Liver (tissue), 8 donors: ENCODE measurements at regions not wholly inside any gene's neighbourhood (a gene's known extent, or its start where the extent isn't known, plus 50 kb on each side); places are given as distances from the start of the nearest gene placed in this dataset.

ENCODE experiments used
- DNase-seq: peaks from one replicate; pipeline ENCODE4 v3.0.0-alpha.2; 2017; ENCODE audit warnings: low spot score
- H3K27ac ChIP-seq, 2 donors: one replicate each; pipeline ENCODE4 v1.7.0; 2013; ENCODE audit warnings: inconsistent platforms in 2 of 2, low read length in 2 of 2, control low read depth in 1 of 2, low read depth in 1 of 2, mild to moderate bottlenecking in 1 of 2
- H3K27me3 ChIP-seq, 4 donors: one replicate each; pipeline versions ENCODE4 v1.6.1 to v1.7.0; 2013; ENCODE audit warnings: low read length in 3 of 4, inconsistent platforms in 1 of 4, mild to moderate bottlenecking in 1 of 4, moderate library complexity in 1 of 4; ENCODE audit not compliant: control insufficient read depth in 4 of 4, insufficient read depth in 4 of 4
- H3K36me3 ChIP-seq, 4 donors: one replicate each; pipeline versions ENCODE4 v1.6.1 to v1.7.0; 2013; ENCODE audit warnings: low read length in 3 of 4, mild to moderate bottlenecking in 3 of 4, low read depth in 1 of 4, moderate library complexity in 1 of 4; ENCODE audit not compliant: control insufficient read depth in 4 of 4, insufficient read depth in 3 of 4
- H3K4me1 ChIP-seq, 4 donors: one replicate each; pipeline versions ENCODE4 v1.6.1 to v1.7.0; 2013; ENCODE audit warnings: low read length in 3 of 4, mild to moderate bottlenecking in 3 of 4, moderate library complexity in 1 of 4; ENCODE audit not compliant: control insufficient read depth in 4 of 4, insufficient read depth in 4 of 4
- H3K4me3 ChIP-seq, 3 donors: one replicate each; pipeline versions ENCODE4 v1.6.1 to v1.7.0; 2013; ENCODE audit warnings: low read length in 3 of 3, control low read depth in 1 of 3, low read depth in 1 of 3, mild to moderate bottlenecking in 1 of 3
- H3K9ac ChIP-seq, 2 donors: one replicate each; pipeline ENCODE4 v1.7.0; 2013; ENCODE audit warnings: low read length in 2 of 2, mild to moderate bottlenecking in 2 of 2, moderate library complexity in 2 of 2, control low read depth in 1 of 2, low read depth in 1 of 2
- H3K9me3 ChIP-seq, 4 donors: one replicate each; pipeline versions ENCODE4 v1.6.1 to v1.7.0; 2013; ENCODE audit warnings: low read length in 3 of 4; ENCODE audit not compliant: control insufficient read depth in 4 of 4
- EGR1 ChIP-seq, 2 donors: IDR thresholded peaks; 2 replicates each; pipeline ENCODE4 v1.6.1; 2016 to 2018; ENCODE audit warnings: antibody characterized with exemption in 2 of 2, low read depth in 2 of 2
- GABPA ChIP-seq, 2 donors: IDR thresholded peaks in 1 of 2; conservative IDR thresholded peaks in 1 of 2; 2 replicates each; pipeline ENCODE4 v1.6.1; 2016; ENCODE audit warnings: antibody characterized with exemption in 2 of 2, mild to moderate bottlenecking in 1 of 2, moderate library complexity in 1 of 2
- HNF4A ChIP-seq, 2 donors: conservative IDR thresholded peaks; 2 replicates each; pipeline ENCODE4 v1.6.1; 2016; ENCODE audit warnings: antibody characterized with exemption in 2 of 2, mild to moderate bottlenecking in 2 of 2
- HNF4G ChIP-seq: IDR thresholded peaks from 2 replicates; pipeline ENCODE4 v1.6.1; 2016; ENCODE audit warnings: antibody characterized with exemption
- JUND ChIP-seq, 2 donors: IDR thresholded peaks; 2 replicates each; pipeline ENCODE4 v1.6.1; 2016; ENCODE audit warnings: antibody characterized with exemption in 2 of 2
- NR2F2 ChIP-seq: IDR thresholded peaks from 2 replicates; pipeline ENCODE4 v1.6.1; 2016; ENCODE audit warnings: antibody characterized with exemption
- RAD21 ChIP-seq, 2 donors: IDR thresholded peaks; 2 replicates each; pipeline ENCODE4 v1.6.1; 2016; ENCODE audit warnings: antibody characterized with exemption in 2 of 2, mild to moderate bottlenecking in 2 of 2
- RXRA ChIP-seq, 2 donors: IDR thresholded peaks; 2 replicates each; pipeline ENCODE4 v1.6.1; 2017 to 2018; ENCODE audit warnings: antibody characterized with exemption in 2 of 2, mild to moderate bottlenecking in 1 of 2
- YY1 ChIP-seq: IDR thresholded peaks from 2 replicates; pipeline ENCODE4 v1.6.1; 2016; ENCODE audit warnings: antibody characterized with exemption, mild to moderate bottlenecking
- WGBS: extraction: QIAGEN DNeasy Blood & Tissue Kit; methylation state at CpG from one replicate; pipeline ENCODE4 v1.1.7; 2013; 5-methylcytosine and 5-hydroxymethylcytosine counted together
- TF ChIP-seq, protein P1 (sequence below): IDR thresholded peaks from 2 replicates; pipeline ENCODE4 v1.6.1; 2016; ENCODE audit warnings: antibody characterized with exemption
- TF ChIP-seq, protein P2 (sequence below): fragments of 150-350 bp; IDR thresholded peaks from 2 replicates; pipeline ENCODE4 v1.5.1; 2017; ENCODE audit warnings: improper control_type of control experiment, low read depth, low read length; ENCODE audit not compliant: missing input control
- TF ChIP-seq, protein P3 (sequence below): IDR thresholded peaks from 2 replicates; pipeline ENCODE4 v1.6.1; 2016; ENCODE audit warnings: antibody characterized with exemption, mild to moderate bottlenecking
- TF ChIP-seq, protein P4 (sequence below): IDR thresholded peaks from 2 replicates; pipeline ENCODE4 v1.6.1; 2016; ENCODE audit warnings: antibody characterized with exemption
- donor health status: healthy.
- donor health status: healthy.
- donor health status: healthy.
- donor health status: healthy.
- donor health status: healthy.

DNA sequence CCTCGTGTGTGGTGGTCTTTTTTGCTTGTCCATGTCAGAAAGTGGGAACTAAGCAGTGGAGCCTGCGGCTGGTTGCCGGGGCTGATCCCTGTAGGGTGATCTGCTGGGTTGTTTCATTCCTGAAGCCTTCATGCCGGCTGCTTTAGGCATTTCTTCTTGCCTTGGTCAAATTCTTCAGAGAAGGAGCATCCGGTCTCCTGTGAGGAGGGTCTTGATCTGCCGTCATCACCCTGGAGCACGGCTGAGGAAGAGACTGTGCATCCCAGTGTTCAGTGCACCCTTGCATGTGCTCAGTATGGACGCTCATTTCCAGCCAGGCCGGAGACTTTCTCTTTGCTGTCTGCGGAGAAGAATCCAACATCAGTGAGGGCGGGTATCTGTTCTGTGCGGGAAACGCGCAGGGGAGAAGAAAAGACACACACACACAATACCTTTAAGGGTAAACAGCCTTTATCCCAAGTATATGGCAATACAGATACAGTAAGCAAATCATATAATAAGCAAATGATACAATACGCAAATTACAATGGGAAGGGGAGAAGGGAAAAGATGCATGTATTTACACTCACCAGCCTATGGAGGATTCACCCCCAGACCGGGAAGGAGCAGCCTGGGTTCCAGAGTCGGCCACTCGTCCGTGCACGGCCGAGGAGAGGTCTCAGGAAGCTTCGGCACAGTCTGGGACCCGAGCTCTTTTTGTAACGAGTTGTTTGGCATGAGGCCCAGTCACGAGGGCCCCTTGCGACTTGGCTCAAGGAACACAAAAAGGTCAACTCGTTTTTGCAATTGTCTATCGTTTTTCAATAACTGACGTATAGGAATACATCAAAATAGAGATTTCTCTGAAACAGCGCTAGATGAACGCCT, 1366.8 kb upstream of the TMEM132C start:
- Histone ChIP-seq H3K4me1 (no peaks in the 10 kb centered on the region), H3K27ac (no peak overlapping the region), H3K4me3 (no peak overlapping the region), H3K9me3 (no peaks in the 10 kb centered on the region), H3K9ac (no peak overlapping the region), H3K36me3 (no peaks in the 10 kb centered on the region), H3K27me3 (peaks cover 0 to 2% (median under 1%) of the 10 kb centered on the region in 4 donors)
- no peak for DNase-seq
- WGBS = 74% methylated on average over 31 of the region's 31 CpGs
- TF ChIP-seq HNF4A (conservative IDR thresholded peaks at IDR 0.05) (no peak), HNF4G (no peak), YY1 (no peak), NR2F2 (no peak), RXRA (IDR thresholded peaks at IDR 0.05) (no peak), EGR1 (IDR thresholded peaks at IDR 0.05; ENCODE audit: low read depth in 2 of 2) (no peak), RAD21 (IDR thresholded peaks at IDR 0.05) (no peak), JUND (IDR thresholded peaks at IDR 0.05) (no peak), GABPA (IDR thresholded peaks at IDR 0.05 in 1 of 2, conservative IDR thresholded peaks at IDR 0.05 in 1 of 2) (no peak)
- TF ChIP-seq, protein P1, sequence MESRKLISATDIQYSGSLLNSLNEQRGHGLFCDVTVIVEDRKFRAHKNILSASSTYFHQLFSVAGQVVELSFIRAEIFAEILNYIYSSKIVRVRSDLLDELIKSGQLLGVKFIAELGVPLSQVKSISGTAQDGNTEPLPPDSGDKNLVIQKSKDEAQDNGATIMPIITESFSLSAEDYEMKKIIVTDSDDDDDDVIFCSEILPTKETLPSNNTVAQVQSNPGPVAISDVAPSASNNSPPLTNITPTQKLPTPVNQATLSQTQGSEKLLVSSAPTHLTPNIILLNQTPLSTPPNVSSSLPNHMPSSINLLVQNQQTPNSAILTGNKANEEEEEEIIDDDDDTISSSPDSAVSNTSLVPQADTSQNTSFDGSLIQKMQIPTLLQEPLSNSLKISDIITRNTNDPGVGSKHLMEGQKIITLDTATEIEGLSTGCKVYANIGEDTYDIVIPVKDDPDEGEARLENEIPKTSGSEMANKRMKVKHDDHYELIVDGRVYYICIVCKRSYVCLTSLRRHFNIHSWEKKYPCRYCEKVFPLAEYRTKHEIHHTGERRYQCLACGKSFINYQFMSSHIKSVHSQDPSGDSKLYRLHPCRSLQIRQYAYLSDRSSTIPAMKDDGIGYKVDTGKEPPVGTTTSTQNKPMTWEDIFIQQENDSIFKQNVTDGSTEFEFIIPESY = no peak
- TF ChIP-seq, protein P2, sequence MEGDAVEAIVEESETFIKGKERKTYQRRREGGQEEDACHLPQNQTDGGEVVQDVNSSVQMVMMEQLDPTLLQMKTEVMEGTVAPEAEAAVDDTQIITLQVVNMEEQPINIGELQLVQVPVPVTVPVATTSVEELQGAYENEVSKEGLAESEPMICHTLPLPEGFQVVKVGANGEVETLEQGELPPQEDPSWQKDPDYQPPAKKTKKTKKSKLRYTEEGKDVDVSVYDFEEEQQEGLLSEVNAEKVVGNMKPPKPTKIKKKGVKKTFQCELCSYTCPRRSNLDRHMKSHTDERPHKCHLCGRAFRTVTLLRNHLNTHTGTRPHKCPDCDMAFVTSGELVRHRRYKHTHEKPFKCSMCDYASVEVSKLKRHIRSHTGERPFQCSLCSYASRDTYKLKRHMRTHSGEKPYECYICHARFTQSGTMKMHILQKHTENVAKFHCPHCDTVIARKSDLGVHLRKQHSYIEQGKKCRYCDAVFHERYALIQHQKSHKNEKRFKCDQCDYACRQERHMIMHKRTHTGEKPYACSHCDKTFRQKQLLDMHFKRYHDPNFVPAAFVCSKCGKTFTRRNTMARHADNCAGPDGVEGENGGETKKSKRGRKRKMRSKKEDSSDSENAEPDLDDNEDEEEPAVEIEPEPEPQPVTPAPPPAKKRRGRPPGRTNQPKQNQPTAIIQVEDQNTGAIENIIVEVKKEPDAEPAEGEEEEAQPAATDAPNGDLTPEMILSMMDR = no peak
- TF ChIP-seq, protein P3, sequence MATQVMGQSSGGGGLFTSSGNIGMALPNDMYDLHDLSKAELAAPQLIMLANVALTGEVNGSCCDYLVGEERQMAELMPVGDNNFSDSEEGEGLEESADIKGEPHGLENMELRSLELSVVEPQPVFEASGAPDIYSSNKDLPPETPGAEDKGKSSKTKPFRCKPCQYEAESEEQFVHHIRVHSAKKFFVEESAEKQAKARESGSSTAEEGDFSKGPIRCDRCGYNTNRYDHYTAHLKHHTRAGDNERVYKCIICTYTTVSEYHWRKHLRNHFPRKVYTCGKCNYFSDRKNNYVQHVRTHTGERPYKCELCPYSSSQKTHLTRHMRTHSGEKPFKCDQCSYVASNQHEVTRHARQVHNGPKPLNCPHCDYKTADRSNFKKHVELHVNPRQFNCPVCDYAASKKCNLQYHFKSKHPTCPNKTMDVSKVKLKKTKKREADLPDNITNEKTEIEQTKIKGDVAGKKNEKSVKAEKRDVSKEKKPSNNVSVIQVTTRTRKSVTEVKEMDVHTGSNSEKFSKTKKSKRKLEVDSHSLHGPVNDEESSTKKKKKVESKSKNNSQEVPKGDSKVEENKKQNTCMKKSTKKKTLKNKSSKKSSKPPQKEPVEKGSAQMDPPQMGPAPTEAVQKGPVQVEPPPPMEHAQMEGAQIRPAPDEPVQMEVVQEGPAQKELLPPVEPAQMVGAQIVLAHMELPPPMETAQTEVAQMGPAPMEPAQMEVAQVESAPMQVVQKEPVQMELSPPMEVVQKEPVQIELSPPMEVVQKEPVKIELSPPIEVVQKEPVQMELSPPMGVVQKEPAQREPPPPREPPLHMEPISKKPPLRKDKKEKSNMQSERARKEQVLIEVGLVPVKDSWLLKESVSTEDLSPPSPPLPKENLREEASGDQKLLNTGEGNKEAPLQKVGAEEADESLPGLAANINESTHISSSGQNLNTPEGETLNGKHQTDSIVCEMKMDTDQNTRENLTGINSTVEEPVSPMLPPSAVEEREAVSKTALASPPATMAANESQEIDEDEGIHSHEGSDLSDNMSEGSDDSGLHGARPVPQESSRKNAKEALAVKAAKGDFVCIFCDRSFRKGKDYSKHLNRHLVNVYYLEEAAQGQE = no peak
- TF ChIP-seq, protein P4, sequence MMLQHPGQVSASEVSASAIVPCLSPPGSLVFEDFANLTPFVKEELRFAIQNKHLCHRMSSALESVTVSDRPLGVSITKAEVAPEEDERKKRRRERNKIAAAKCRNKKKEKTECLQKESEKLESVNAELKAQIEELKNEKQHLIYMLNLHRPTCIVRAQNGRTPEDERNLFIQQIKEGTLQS = no peak
